AG04449 (cell line): ENCODE measurements at regions not wholly inside any gene's neighbourhood (a gene's known extent, or its start where the extent isn't known, plus 50 kb on each side); places are given as distances from the start of the nearest gene placed in this dataset.

Source experiments
- CTCF ChIA-PET: fragments of 350-600 bp; formaldehyde crosslinking; extraction: SDS; loops from one replicate; lab custom pipeline; 2021; ENCODE audit warnings: antibody characterized with exemption; lab: Yijun Ruan, JAX
- POLR2A ChIA-PET: fragments of 400-600, 350-600 bp; formaldehyde crosslinking; extraction: SDS; loops from one replicate; lab custom pipeline; 2020; ENCODE audit warnings: antibody characterized with exemption, inconsistent platforms; lab: Yijun Ruan, JAX
- DNase-seq: peaks from one replicate; pipeline ENCODE4 v3.0.0-alpha.2; 2010; ENCODE audit warnings: low read depth, low spot score
- H3K4me3 ChIP-seq: 2 replicates; pipeline ENCODE4 v1.5.1; 2011; ENCODE audit warnings: low read depth, mild to moderate bottlenecking, control low read depth, low read length
- TF ChIP-seq, protein P1 (sequence below): IDR thresholded peaks from one replicate; pipeline ENCODE4 v1.5.1; 2011; ENCODE audit warnings: mild to moderate bottlenecking, moderate library complexity, low read length, control low read depth, inconsistent platforms; ENCODE audit not compliant: insufficient read depth; ENCODE audit errors: missing control alignments

DNA sequence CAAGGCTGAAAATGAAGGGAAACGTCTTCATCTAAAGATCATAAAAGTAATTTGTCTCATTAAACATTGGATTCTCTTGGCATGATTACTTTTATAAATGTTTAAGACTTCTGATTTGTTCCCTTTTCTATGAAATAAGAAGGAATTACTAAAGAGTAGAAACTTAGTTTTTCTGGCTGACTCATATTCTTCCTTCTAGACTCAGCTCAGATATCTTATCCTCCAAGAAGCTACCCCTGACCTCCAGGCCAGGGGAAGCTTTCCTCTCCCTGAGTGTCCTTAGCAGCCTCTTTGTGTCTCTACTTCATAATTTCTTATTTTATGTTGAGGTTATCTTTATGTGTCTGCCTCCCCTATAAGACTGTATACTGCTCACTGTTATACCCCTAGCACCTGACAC is 291.9 kb upstream of the STT3B start:
- ChIA-PET POLR2A (no interaction called here), CTCF (interaction anchor here (0.7 kb wide), 1 partner anchor 9 kb away, joined by 3 read pairs; no protein-coding TSS in a partner anchor)
- no peak overlapping the region for H3K4me3 ChIP-seq
- TF ChIP-seq, protein P1, sequence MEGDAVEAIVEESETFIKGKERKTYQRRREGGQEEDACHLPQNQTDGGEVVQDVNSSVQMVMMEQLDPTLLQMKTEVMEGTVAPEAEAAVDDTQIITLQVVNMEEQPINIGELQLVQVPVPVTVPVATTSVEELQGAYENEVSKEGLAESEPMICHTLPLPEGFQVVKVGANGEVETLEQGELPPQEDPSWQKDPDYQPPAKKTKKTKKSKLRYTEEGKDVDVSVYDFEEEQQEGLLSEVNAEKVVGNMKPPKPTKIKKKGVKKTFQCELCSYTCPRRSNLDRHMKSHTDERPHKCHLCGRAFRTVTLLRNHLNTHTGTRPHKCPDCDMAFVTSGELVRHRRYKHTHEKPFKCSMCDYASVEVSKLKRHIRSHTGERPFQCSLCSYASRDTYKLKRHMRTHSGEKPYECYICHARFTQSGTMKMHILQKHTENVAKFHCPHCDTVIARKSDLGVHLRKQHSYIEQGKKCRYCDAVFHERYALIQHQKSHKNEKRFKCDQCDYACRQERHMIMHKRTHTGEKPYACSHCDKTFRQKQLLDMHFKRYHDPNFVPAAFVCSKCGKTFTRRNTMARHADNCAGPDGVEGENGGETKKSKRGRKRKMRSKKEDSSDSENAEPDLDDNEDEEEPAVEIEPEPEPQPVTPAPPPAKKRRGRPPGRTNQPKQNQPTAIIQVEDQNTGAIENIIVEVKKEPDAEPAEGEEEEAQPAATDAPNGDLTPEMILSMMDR = no peak
- DNase-seq = no peak

DNA sequence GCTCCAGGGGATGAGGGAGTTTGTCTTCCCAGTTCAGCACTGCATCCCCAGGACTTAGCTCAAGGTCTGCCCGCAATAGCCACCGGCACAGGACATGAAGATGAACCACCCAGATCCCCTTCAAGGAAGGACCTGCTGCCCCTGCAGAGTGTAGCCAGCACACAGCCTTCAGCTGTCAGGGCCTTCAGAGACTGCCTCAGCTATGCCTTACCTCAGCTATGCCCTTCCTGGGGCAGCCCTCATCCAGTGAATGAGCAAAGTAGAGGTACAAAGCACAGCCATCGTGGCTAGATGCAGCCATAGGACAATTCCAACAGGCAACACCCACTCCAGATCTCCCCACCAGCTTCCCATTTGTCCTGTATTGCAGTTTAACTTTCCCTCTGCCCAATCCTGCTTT is 291.2 kb upstream of the STT3B start:
- TF ChIP-seq, protein P1 = no peak
- H3K4me3 ChIP-seq = no peak overlapping the region
- DNase-seq = no peak
- ChIA-PET POLR2A (no interaction called here), CTCF (interaction anchor here (0.7 to 1.2 kb wide), 2 partner anchors 9 to 13 kb away, joined by 3 to 4 read pairs; no protein-coding TSS in a partner anchor)

DNA sequence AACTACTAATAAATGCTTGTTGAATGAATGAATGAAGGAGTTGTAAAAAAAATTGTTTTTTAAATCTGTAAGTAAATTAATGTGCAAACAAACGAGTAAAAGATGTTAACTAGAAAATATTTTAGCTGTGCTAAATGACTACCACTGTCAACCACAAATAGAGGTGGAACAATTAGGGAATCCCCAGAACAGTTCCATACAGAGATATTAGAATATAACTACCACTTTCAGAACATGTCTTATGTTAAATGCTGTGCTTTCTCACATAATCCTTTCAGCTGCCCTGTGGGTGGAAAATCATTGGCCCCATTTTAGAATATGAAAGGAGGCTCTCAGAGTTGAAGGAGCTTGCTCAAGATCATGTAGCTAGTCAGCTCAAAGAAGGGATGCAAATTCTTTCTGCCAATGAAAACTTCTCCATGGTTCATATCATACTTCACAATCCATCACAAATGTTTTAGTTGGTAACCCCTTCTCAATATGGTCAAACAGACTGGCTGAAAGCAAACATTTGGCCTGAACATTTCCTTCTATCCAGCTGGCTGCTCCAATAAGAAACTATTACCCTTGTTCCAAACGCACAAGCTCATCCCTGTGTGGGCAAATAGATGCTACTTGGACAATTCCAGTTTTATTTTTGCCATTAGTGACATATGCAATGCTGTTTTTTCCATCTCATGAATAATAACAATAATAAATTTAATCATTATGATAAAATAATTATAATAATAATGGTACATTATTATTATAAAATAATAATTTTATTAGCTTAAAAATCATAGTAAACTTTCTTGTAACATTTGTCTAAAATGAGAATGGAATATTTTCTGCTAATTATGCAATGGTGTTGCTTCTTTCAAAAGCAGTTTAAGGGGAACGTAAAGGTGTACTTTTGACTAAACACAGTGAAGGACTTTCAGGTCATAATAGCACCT is 290.4 kb upstream of the STT3B start:
- no peak overlapping the region for H3K4me3 ChIP-seq
- TF ChIP-seq, protein P1 = no peak
- ChIA-PET POLR2A (no interaction called here), CTCF (interaction anchor here (1.2 kb wide), 1 partner anchor 14 kb away, joined by 4 read pairs; no protein-coding TSS in a partner anchor)
- DNase-seq = no peak

DNA sequence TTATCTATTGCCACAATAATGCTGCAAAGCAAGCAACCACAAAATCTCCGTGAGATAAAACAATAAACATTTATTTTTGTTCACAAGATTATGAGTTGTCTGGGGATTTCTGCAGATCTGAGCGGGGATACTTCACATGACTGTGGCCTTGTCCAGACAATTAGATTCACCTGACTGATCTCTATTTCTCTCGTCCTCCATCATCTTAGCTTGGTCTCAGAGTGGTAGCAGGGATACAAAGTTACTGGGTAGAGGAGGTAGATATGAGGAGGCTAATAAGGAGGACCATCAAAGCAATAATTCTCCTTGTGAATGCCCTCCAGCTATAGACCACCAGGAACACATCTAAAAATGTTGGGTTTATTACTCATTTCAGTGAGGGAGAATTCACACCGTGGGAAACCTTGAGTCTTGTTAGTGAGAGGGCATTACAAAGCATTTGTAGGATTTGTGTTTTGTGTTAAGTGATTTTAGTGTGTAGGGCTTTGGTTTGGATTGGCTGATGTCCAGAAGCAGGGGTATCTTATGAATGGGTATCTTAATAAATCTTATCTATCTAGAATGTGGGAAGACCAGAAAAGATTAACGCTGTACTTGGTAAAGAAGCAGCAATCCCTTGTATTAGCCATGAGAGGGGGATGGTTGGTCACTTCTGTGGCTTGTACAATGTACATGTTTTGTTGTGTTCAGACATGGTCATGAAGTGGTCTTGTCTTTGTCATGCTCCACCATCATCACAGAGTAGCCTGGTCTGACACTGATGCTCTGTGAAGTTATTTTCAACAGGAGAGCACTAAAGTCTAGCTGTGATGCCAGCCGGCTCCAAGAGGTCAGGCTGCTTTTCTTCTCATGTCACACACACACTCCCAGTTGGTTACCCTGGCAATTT is 287.6 kb upstream of the STT3B start:
- DNase-seq = no peak
- H3K4me3 ChIP-seq = no peak overlapping the region
- POLR2A ChIA-PET = no interaction called here
- CTCF ChIA-PET = no interaction called here
- TF ChIP-seq, protein P1 = no peak

DNA sequence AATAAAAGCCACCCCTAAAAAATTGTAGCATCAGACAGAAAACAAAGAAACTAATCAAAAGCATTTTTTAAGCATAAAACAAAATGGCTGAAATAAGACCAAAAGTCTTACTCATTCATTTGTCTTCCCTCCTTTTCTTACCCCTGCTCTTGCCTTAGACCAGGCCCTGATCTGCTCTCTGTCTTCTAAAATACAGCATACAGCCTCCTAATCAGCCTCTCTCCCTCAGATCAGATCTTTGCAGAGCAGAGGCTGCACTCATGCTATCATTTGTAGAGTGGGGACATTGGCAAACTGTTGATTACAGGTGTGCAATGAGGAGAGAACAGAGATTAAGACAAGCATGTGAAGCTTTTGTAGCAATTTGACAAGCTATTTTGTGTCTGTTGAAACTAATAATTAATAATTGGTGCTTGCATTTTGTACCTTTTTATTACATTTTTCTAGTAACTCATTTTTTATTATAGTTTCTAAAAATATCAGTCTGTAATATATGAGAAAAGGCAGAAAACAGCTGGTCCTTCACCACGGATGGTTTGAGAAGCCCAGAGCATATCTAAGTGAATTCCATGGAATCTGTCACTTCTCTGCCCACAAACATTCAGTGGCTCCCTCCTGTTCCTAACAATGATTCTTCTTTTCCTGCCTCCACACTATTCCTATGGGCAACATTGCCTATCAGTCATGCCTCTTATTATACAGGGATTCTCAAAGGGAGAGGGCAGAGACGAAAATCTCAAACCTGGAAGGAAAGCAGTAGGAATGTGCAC is 286.2 kb upstream of the STT3B start:
- POLR2A ChIA-PET = no interaction called here
- CTCF ChIA-PET = interaction anchor here (0.6 kb wide), 1 partner anchor 331 kb away, joined by 4 read pairs; no protein-coding TSS in a partner anchor
- no peak overlapping the region for H3K4me3 ChIP-seq
- TF ChIP-seq, protein P1 = no peak
- DNase-seq = no peak
